Neuron (in vitro differentiated cells): ENCODE measurements at regions not wholly inside any gene's neighbourhood (a gene's known extent, or its start where the extent isn't known, plus 50 kb on each side); places are given as distances from the start of the nearest gene placed in this dataset.

Experiments
- H2AFZ ChIP-seq: one replicate; pipeline ENCODE4 v1.6.1; 2013; ENCODE audit warnings: low read depth, mild to moderate bottlenecking, inconsistent platforms, low read length, moderate library complexity
- H3K27me3 ChIP-seq: one replicate; pipeline ENCODE4 v1.6.1; 2013; ENCODE audit warnings: low read length; ENCODE audit not compliant: insufficient read depth
- H3K36me3 ChIP-seq: one replicate; pipeline ENCODE4 v1.6.1; 2013; ENCODE audit warnings: low read length; ENCODE audit not compliant: insufficient read depth
- H3K4me1 ChIP-seq: one replicate; pipeline ENCODE4 v1.6.1; 2013; ENCODE audit warnings: low read length; ENCODE audit not compliant: insufficient read depth
- H3K4me3 ChIP-seq: 2 replicates; pipeline ENCODE4 v1.5.1; 2013; ENCODE audit warnings: mild to moderate bottlenecking, low read length, moderate library complexity
- H3K9me3 ChIP-seq: one replicate; pipeline ENCODE4 v1.6.1; 2013; ENCODE audit warnings: low read length

- H3K36me3 ChIP-seq: no peaks in the 10 kb centered on the region
- H3K9me3 ChIP-seq: no peaks in the 10 kb centered on the region
- no peak overlapping the region for H2AFZ ChIP-seq
- H3K4me3 ChIP-seq: no peak overlapping the region
- H3K27me3 ChIP-seq: no peaks in the 10 kb centered on the region
- no peaks in the 10 kb centered on the region for H3K4me1 ChIP-seq
Observed at GRCh38 chr2:106646605-106647004, 159.4 kb downstream of the CD8B2 start.

- no peaks in the 10 kb centered on the region for H3K9me3 ChIP-seq
Observed at GRCh38 chr2:106649306-106649705, 162.1 kb downstream of the CD8B2 start.

DNA sequence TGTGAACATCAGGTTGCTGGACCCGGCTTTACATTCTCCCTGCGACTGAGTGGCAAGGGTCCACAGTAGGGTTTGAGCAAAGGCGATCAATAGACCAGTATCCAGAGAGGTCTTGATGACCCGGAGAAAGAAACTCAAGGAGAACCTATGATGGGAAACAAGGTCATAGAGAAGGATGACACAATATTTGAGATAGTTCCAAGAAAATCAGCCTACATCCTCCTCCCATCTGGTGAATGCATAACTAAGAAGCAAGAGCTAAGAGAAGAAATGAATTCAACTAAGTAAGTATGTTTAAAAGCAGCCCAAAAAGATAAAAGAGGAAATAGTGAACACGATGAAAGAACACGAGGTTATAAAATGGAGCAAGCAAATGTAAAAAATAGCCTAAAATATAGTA lies 166.3 kb downstream of the CD8B2 start:
- Histone ChIP-seq H3K36me3 (no peaks in the 10 kb centered on the region), H3K4me3 (no peak overlapping the region), H3K4me1 (no peaks in the 10 kb centered on the region), H3K27me3 (no peaks in the 10 kb centered on the region), H3K9me3 (no peaks in the 10 kb centered on the region), H2AFZ (no peak overlapping the region)

More at GRCh38 chr2:106649306-106649705, 162.1 kb downstream of the CD8B2 start:
- no peaks in the 10 kb centered on the region for H3K36me3 ChIP-seq
- no peak overlapping the region for H2AFZ ChIP-seq
- H3K27me3 ChIP-seq: no peaks in the 10 kb centered on the region
- H3K4me1 ChIP-seq: no peaks in the 10 kb centered on the region
- H3K4me3 ChIP-seq: no peak overlapping the region

- Histone ChIP-seq H3K4me1 (no peaks in the 10 kb centered on the region), H3K4me3 (no peak overlapping the region), H2AFZ (no peak overlapping the region), H3K9me3 (no peaks in the 10 kb centered on the region), H3K27me3 (no peaks in the 10 kb centered on the region), H3K36me3 (no peaks in the 10 kb centered on the region)
Observed at GRCh38 chr2:106658616-106659015, 171.5 kb downstream of the CD8B2 start.

- no peaks in the 10 kb centered on the region for H3K4me1 ChIP-seq
- H3K4me3 ChIP-seq: no peak overlapping the region
- no peaks in the 10 kb centered on the region for H3K9me3 ChIP-seq
- no peaks in the 10 kb centered on the region for H3K27me3 ChIP-seq
- no peak overlapping the region for H2AFZ ChIP-seq
- H3K36me3 ChIP-seq: no peaks in the 10 kb centered on the region
Observed at GRCh38 chr2:106664669-106665068, 177.5 kb downstream of the CD8B2 start.

- Histone ChIP-seq H3K4me3 (no peak overlapping the region), H3K27me3 (no peaks in the 10 kb centered on the region), H3K4me1 (no peaks in the 10 kb centered on the region), H3K36me3 (no peaks in the 10 kb centered on the region), H2AFZ (no peak overlapping the region), H3K9me3 (no peaks in the 10 kb centered on the region)
Observed at GRCh38 chr2:106667478-106668070, 180.4 kb downstream of the CD8B2 start.

DNA sequence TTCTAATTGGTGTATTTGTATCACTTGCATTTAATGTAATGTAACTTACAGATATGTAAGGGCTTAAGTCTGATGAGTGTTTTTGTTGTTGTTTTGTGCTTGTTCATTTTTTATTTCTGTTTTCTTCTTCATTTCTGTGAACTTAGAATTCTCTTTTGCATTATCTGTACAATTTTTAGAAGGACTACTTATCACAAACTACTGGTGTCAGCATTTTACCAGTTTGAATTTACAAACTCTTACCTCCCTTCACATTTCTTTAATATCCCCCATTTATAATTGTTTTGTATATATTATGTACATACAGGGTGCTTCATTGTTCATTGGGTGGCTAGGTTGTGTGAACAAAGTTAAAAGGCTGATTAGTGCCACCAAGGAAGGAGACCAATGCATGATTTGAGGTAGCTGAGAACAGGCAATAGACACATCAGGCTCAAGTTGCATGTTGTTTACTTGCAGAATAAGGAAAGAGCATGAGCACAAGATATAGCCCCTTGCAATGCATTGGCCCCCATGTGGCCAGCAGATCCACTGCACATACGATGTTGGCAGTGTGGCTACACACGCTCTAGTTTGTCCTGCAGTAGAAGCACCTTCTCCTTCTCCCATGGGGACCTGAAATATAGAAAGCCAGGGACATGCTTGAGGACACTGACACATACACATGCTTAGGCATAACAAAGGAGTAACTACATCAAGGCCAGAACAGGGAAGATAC lies 198.2 kb downstream of the CD8B2 start:
- no peak overlapping the region for H3K4me3 ChIP-seq
- no peaks in the 10 kb centered on the region for H3K27me3 ChIP-seq
- H3K4me1 ChIP-seq: no peaks in the 10 kb centered on the region
- no peaks in the 10 kb centered on the region for H3K9me3 ChIP-seq
- no peak overlapping the region for H2AFZ ChIP-seq
- H3K36me3 ChIP-seq: no peaks in the 10 kb centered on the region

GRCh38 chr2:106686814-106687213 lies 199.2 kb downstream of the ST6GAL2 start:
- Histone ChIP-seq H3K4me3 (no peak overlapping the region), H3K36me3 (no peaks in the 10 kb centered on the region), H2AFZ (no peak overlapping the region), H3K9me3 (no peaks in the 10 kb centered on the region), H3K27me3 (no peaks in the 10 kb centered on the region), H3K4me1 (no peaks in the 10 kb centered on the region)

GRCh38 chr2:106694964-106695470 lies 190.9 kb downstream of the ST6GAL2 start:
- Histone ChIP-seq H2AFZ (no peak overlapping the region), H3K27me3 (no peaks in the 10 kb centered on the region), H3K4me1 (no peaks in the 10 kb centered on the region), H3K9me3 (no peaks in the 10 kb centered on the region), H3K36me3 (no peaks in the 10 kb centered on the region), H3K4me3 (no peak overlapping the region)

DNA sequence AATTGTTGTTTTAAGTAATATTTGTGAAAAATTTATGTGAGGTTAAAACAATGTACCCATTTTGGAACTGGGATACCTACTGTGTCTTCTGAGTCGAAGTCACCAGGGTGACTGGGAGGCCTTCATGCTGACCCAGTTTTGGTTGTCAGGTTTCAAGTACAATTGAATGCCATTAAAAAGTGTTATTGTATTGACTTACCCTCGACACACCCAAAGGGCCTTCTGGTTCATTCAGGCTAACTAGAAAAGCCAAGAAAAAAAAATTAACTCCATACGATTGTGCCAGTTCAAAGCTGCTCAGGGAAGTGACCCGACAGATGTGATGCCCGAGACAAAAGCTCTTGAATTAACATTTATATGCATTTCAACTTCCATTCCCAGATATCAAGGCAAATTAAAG lies 190.0 kb downstream of the ST6GAL2 start:
- Histone ChIP-seq H3K27me3 (no peaks in the 10 kb centered on the region), H3K36me3 (no peaks in the 10 kb centered on the region), H2AFZ (no peak overlapping the region), H3K9me3 (no peaks in the 10 kb centered on the region), H3K4me1 (no peaks in the 10 kb centered on the region), H3K4me3 (no peak overlapping the region)

DNA sequence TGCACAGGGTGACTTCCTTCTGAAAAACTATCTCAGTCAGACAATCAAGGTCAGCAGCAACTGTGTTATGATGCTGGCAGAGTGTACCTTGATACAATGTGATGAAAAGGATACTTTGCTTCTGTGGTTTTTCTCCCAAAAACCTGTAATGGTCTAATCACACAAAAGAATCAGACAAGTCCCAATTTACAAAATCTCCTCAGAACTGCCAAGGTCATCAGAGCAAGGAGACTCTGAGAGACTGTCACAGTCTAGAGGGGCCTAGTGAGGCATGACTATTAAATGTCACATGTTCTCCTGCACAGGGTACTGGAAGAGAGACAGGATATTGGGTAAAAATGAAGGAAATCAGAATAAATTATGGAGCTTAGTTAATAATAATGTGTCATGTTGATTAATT lies 185.4 kb downstream of the ST6GAL2 start:
- no peaks in the 10 kb centered on the region for H3K4me1 ChIP-seq
- H3K27me3 ChIP-seq: no peaks in the 10 kb centered on the region
- no peaks in the 10 kb centered on the region for H3K9me3 ChIP-seq
- H3K36me3 ChIP-seq: no peaks in the 10 kb centered on the region
- no peak overlapping the region for H2AFZ ChIP-seq
- no peak overlapping the region for H3K4me3 ChIP-seq

GRCh38 chr2:106701203-106702022 lies 184.6 kb downstream of the ST6GAL2 start:
- H3K4me1 ChIP-seq: no peaks in the 10 kb centered on the region
- no peak overlapping the region for H3K4me3 ChIP-seq
- no peaks in the 10 kb centered on the region for H3K27me3 ChIP-seq
- no peak overlapping the region for H2AFZ ChIP-seq
- H3K36me3 ChIP-seq: no peaks in the 10 kb centered on the region
- no peaks in the 10 kb centered on the region for H3K9me3 ChIP-seq

DNA sequence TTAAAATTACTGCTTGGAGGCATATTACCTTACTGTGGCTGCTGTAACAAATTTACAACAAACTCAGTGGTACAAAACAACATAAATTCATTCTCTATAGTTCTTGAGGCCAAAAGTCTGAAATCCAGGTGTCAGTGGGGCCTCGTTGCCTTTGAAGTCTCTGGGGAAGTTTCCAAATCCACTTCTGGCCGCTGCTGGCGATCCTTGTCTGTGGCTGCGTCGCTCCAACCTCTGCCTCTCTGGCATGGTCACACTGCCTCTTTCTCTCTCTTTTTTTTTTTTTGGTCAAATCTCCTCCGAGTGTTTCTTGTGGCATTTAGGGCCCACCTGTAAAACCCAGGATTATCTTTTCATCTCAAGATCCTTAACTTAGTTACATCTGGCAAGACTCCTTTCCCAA lies 182.8 kb downstream of the ST6GAL2 start:
- Histone ChIP-seq H3K4me3 (no peak overlapping the region), H3K36me3 (no peaks in the 10 kb centered on the region), H3K4me1 (no peaks in the 10 kb centered on the region), H2AFZ (no peak overlapping the region), H3K9me3 (no peaks in the 10 kb centered on the region), H3K27me3 (no peaks in the 10 kb centered on the region)
